Pancreas (tissue), 10 donors: ENCODE measurements at regions not wholly inside any gene's neighbourhood (a gene's known extent, or its start where the extent isn't known, plus 50 kb on each side); places are given as distances from the start of the nearest gene placed in this dataset.
A peak's percentile ranks its signal among the peaks of the same experiment; 100 is the strongest.

Source experiments
- ATAC-seq, 4 donors: fragments of 200-7000 bp; cut with Tn5 transposase; one replicate each; pipeline versions ENCODE4 v1.8.0 to v1.9.1; 2020; ENCODE audit warnings: mild to moderate bottlenecking in 4 of 4, moderate library complexity in 4 of 4
- DNase-seq, 6 donors: peaks; one replicate each; pipeline ENCODE4 v3.0.0-alpha.2; 2020
- FAIRE-seq: peaks from 2 replicates; lab custom pipeline; 2012; peaks lifted over from hg19 to GRCh38; lab: Jason Lieb, UNC
- H3K27ac ChIP-seq, 4 donors: fragments of 200-600 bp; sonication (generic); 1 replicate in 3 of 4; 2 replicates in 1 of 4; pipeline versions ENCODE4 v1.5.0 to v1.8.0; 2020
- H3K27me3 ChIP-seq, 4 donors: fragments of 200-600 bp; one replicate each; pipeline ENCODE4 v1.8.0; 2021
- H3K36me3 ChIP-seq, 3 donors: fragments of 200-600 bp; sonication (generic) in 1 of 3; one replicate each; pipeline versions ENCODE4 v1.5.0 to v1.8.0; 2020 to 2021
- H3K4me1 ChIP-seq, 3 donors: fragments of 200-600 bp; one replicate each; pipeline ENCODE4 v1.8.0; 2021
- H3K4me3 ChIP-seq, 4 donors: fragments of 200-600 bp; sonication (generic) in 2 of 4; one replicate each; pipeline versions ENCODE4 v1.5.0 to v1.8.0; 2020 to 2021
- H3K9me3 ChIP-seq, 4 donors: fragments of 200-600 bp; one replicate each; pipeline ENCODE4 v1.8.0; 2021
- CTCF ChIP-seq, 4 donors: fragments of 200-600 bp; sonication (generic) in 3 of 4; IDR thresholded peaks; one replicate each; pipeline versions ENCODE4 v1.5.0 to v1.8.0; 2021; ENCODE audit warnings: antibody characterized with exemption in 4 of 4
- WGBS, 2 donors: extraction: QIAGEN DNeasy Blood & Tissue Kit; methylation state at CpG; one replicate each; pipeline ENCODE4 v1.1.7; 2013; 5-methylcytosine and 5-hydroxymethylcytosine counted together
- intact Hi-C, 3 donors: fragments of 100-400 bp; cut with DNase I; formaldehyde crosslinking; loops; one replicate each; pipeline versions ENCODE4 v1.11.1 to v1.14.2; 2022
- donor health status: healthy with polysubstance abuse.
- donor health status: DM: no; HTN: no; CAD: no; lungs with moderate emphysema.
- donor health status: DM: no; HTN: no; CAD: no.
- donor health status: control.
- donor health status: control.
- donor health status: Bipolar disorder and iron deficiency.
- donor health status: DM: yes; HTN: yes; CAD: no.
- donor health status: DM: no; HTN: no; CAD: no.
- donor health status: DM: no; HTN: no; CAD: no.
- donor health status: DM: yes; HTN: yes; CAD: no.

DNA sequence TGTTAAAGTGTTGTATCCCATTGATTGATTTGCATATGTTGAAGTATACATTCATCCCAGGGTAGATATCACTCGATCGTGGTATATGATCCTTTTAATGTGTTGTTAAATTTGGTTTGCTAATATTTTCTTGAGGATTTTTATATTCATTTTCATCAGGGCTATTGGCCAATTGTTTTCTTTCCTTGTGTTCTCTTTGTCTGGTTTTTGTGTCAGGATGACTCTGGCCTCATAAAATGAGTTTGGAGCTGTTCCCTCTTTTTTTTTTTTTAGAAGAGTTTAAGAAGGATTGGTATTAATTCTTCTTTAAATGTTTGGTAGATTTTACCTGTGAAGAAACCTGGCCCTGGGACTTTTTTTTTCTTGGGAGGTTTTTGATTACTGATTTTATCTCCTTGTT, 303.5 kb upstream of the RTL1 start:
- intact Hi-C loops: no loop called here
- no peak for ATAC-seq
- H3K4me3 ChIP-seq: no peak overlapping the region
- WGBS, 2 donors: 79 to 87% methylated on average over 2 of the region's 2 CpGs
- no peaks in the 10 kb centered on the region for H3K27me3 ChIP-seq
- no peak for TF ChIP-seq CTCF (IDR thresholded peaks at IDR 0.05)
- H3K9me3 ChIP-seq: peaks cover 0 to 5% (median 2%) of the 10 kb centered on the region in 4 donors
- DNase-seq: no peak
- H3K36me3 ChIP-seq: no peaks in the 10 kb centered on the region
- H3K27ac ChIP-seq: no peak overlapping the region
- no peaks in the 10 kb centered on the region for H3K4me1 ChIP-seq
- no peak for FAIRE-seq

- no peak for ATAC-seq
- no peak for TF ChIP-seq CTCF (IDR thresholded peaks at IDR 0.05)
- no peak overlapping the region for H3K4me3 ChIP-seq
- intact Hi-C loops: no loop called here
- no peak for FAIRE-seq
- DNase-seq: no peak
- WGBS, 2 donors: 51 to 61% methylated on average over 1 of the region's 1 CpG
- H3K9me3 ChIP-seq: peaks cover 0 to 5% (median 2%) of the 10 kb centered on the region in 4 donors
- H3K4me1 ChIP-seq: no peaks in the 10 kb centered on the region
- H3K27ac ChIP-seq: no peak overlapping the region
- no peaks in the 10 kb centered on the region for H3K27me3 ChIP-seq
- H3K36me3 ChIP-seq: no peaks in the 10 kb centered on the region
These were observed 304.4 kb upstream of the RTL1 start for GRCh38 chr14:101207897-101208296.

GRCh38 chr14:101209594-101209993, 306.1 kb upstream of the RTL1 start:
- 63 to 80% methylated on average over 2 of the region's 2 CpGs for WGBS, 2 donors
- H3K4me1 ChIP-seq: no peaks in the 10 kb centered on the region
- H3K4me3 ChIP-seq: no peak overlapping the region
- H3K9me3 ChIP-seq: peaks cover 0 to 5% (median 2%) of the 10 kb centered on the region in 4 donors
- FAIRE-seq (no peak), ATAC-seq (no peak), DNase-seq (no peak)
- H3K27ac ChIP-seq: no peak overlapping the region
- intact Hi-C loops: no loop called here
- H3K27me3 ChIP-seq: no peaks in the 10 kb centered on the region
- H3K36me3 ChIP-seq: no peaks in the 10 kb centered on the region
- TF ChIP-seq CTCF (IDR thresholded peaks at IDR 0.05): no peak

DNA sequence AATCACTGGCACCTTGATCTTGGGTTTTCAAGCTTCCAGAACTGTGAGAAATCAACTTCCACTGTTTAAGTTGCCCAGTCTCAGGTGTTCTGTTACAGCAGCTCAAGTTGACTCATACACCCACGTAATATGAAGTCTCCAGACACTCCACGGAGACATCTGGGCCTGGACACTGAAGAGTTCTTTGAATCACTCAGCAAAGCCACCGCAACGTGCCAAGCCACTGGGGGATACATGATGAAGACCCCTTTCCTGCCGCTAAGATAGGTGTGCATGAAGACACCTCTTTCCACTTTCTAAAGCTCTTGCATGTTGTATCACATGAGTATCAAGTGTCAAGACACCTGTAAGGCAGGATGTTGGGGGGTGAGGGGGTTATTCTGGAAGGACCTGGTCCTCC, 311.7 kb upstream of the RTL1 start:
- H3K27me3 ChIP-seq: no peaks in the 10 kb centered on the region
- DNase-seq (peak in 1 of 6 donors; percentile 2), ATAC-seq (no peak), FAIRE-seq (no peak)
- intact Hi-C loops: no loop called here
- no peak for TF ChIP-seq CTCF (IDR thresholded peaks at IDR 0.05)
- 77 to 88% methylated on average over 5 of the region's 5 CpGs for WGBS, 2 donors
- H3K4me1 ChIP-seq: no peaks in the 10 kb centered on the region
- H3K36me3 ChIP-seq: no peaks in the 10 kb centered on the region
- H3K9me3 ChIP-seq: no peaks in the 10 kb centered on the region
- H3K4me3 ChIP-seq: no peak overlapping the region
- no peak overlapping the region for H3K27ac ChIP-seq

- intact Hi-C loops: no loop called here
- no peak for FAIRE-seq
- Histone ChIP-seq H3K27me3 (no peaks in the 10 kb centered on the region), H3K9me3 (no peaks in the 10 kb centered on the region), H3K27ac (no peak overlapping the region), H3K4me1 (no peaks in the 10 kb centered on the region), H3K4me3 (no peak overlapping the region), H3K36me3 (no peaks in the 10 kb centered on the region)
- TF ChIP-seq CTCF (IDR thresholded peaks at IDR 0.05): no peak
- no peak for ATAC-seq
- WGBS, 2 donors: 86 to 89% methylated on average over 12 of the region's 12 CpGs
- DNase-seq: peak in 1 of 6 donors; percentile 10
These were observed 312.4 kb upstream of the RTL1 start for GRCh38 chr14:101215927-101216326.
